ENCODE measurements at regions not wholly inside any gene's neighbourhood (a gene's known extent, or its start where the extent isn't known, plus 50 kb on each side); places are given as distances from the start of the nearest gene placed in this dataset.

DNA sequence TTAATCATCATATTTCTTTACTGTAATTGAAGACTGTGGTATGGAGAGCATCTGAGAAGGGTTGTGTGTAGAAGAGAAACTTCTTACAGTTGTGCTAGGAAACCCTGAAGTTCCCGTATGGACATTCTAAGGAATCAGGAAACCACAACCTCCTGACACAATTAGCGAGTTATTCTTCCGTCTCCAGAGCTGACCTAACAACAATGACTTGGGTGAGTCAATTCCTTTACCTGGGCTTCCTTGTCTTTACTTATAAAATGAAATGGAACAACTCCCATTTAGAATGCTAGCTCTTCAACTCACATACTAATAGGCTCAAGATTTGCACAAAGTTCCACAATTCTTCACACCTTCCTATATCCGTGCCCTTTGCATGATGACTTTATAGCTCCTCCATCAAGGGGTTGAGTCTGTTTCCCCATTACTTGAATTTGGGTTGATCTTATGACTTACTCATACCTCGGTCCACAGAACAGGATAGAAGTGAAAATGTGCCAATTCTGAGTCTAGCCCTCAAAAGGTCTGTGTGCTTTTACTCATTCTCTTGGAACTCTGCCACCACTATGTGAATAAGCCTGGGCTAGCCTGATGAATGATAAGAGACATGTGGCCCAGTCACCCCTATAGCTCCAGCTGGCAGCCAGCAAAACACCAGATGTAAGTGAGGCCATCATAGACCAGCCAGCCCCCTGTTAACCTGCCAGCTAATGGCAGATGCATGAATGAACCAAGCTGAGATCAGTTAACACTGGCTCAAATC is 459.4 kb downstream of the ETNK1 start:
- Histone ChIP-seq H3K4ac (ENCODE audit: low read depth, low read length) (no peak overlapping the region), H3K56ac (ENCODE audit: low read length) (no peak overlapping the region), H3K36me3 (ENCODE audit: control insufficient read depth, insufficient read depth, low read length) (no peaks in the 10 kb centered on the region), H2BK120ac (ENCODE audit: low read depth, low read length) (no peak overlapping the region), H3K4me2 (ENCODE audit: low read length) (no peak overlapping the region), H3K18ac (ENCODE audit: low read length) (no peak overlapping the region), H3K79me1 (ENCODE audit: low read length) (no peaks in the 10 kb centered on the region), H2AK5ac (ENCODE audit: low read length) (no peak overlapping the region), H2BK5ac (ENCODE audit: low read length) (no peak overlapping the region), H2BK15ac (replicated peaks; ENCODE audit: low read depth) (no peak overlapping the region), H3K4me1 (ENCODE audit: control insufficient read depth, low read depth, low read length) (no peaks in the 10 kb centered on the region), H4K8ac (ENCODE audit: low read depth, low read length) (no peak overlapping the region), H3K27ac (ENCODE audit: low read depth, low read length) (no peak overlapping the region), H3K23ac (ENCODE audit: low read length) (no peak overlapping the region), H3K4me3 (ENCODE audit: low read length) (no peak overlapping the region), H3K9ac (ENCODE audit: low read length) (no peak overlapping the region), H4K5ac (ENCODE audit: low read length) (no peak overlapping the region), H3K27me3 (ENCODE audit: insufficient read depth, low read length, poor library complexity) (no peaks in the 10 kb centered on the region), H3K79me2 (ENCODE audit: control insufficient read depth, insufficient read depth, low read length) (no peaks in the 10 kb centered on the region)
- no CpG with 5 or more reads among the region's 5 CpGs for WGBS (ENCODE audit: extremely low coverage, insufficient coverage, low lambda C conversion rate)
- no peak for DNase-seq

DNA sequence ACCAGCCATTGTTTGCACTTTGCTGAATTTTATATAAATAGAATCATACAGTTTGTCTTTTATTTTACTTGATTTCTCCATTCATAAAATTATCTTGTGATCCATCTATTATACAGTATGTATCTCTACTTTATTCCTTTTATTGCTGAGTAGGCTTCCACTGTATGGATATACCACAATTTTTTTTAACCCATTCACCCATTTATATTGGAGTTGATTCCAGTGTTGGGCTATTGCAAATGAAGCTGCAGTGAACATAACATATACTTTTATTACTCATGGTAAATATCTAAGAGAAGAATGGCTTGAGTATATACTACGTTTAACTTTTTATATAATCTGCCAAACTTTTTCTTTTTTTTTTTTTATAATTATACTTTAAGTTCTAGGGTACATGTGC is 463.6 kb downstream of the ETNK1 start:
- Histone ChIP-seq H3K4ac (ENCODE audit: low read depth, low read length) (no peak overlapping the region), H3K36me3 (ENCODE audit: control insufficient read depth, insufficient read depth, low read length) (no peaks in the 10 kb centered on the region), H3K4me2 (ENCODE audit: low read length) (no peak overlapping the region), H2AK5ac (ENCODE audit: low read length) (no peak overlapping the region), H3K23ac (ENCODE audit: low read length) (no peak overlapping the region), H3K79me2 (ENCODE audit: control insufficient read depth, insufficient read depth, low read length) (no peaks in the 10 kb centered on the region), H3K18ac (ENCODE audit: low read length) (no peak overlapping the region), H3K4me3 (ENCODE audit: low read length) (no peak overlapping the region), H3K4me1 (ENCODE audit: control insufficient read depth, low read depth, low read length) (no peaks in the 10 kb centered on the region), H3K27me3 (ENCODE audit: insufficient read depth, low read length, poor library complexity) (no peaks in the 10 kb centered on the region), H3K27ac (ENCODE audit: low read depth, low read length) (no peak overlapping the region), H3K56ac (ENCODE audit: low read length) (no peak overlapping the region), H2BK5ac (ENCODE audit: low read length) (no peak overlapping the region), H2BK120ac (ENCODE audit: low read depth, low read length) (no peak overlapping the region), H4K8ac (ENCODE audit: low read depth, low read length) (no peak overlapping the region), H3K9ac (ENCODE audit: low read length) (no peak overlapping the region), H2BK15ac (replicated peaks; ENCODE audit: low read depth) (no peak overlapping the region), H4K5ac (ENCODE audit: low read length) (no peak overlapping the region), H3K79me1 (ENCODE audit: low read length) (no peaks in the 10 kb centered on the region)
- no peak for DNase-seq
- WGBS (ENCODE audit: extremely low coverage, insufficient coverage, low lambda C conversion rate), result no CpG with 5 or more reads among the region's 1 CpG

DNA sequence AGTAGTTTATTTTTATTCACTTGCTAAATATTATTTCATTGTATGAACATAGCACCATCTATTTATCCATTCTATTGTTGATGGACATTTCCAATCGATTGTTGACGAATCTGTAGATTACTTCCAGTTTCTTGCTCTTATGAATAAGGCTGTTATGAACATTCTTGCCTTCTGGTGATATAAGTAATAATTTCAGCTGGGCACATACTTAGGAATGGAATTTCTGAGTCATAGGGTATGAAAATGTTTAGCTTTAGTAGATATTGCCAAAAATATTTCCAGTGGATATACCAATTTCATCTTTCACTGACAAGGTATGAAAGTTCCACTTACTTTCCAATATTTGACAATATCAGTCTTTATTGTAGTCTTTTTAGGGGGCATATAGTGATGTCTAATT is 468.5 kb downstream of the ETNK1 start:
- Histone ChIP-seq H4K8ac (ENCODE audit: low read depth, low read length) (no peak overlapping the region), H3K36me3 (ENCODE audit: control insufficient read depth, insufficient read depth, low read length) (no peaks in the 10 kb centered on the region), H3K56ac (ENCODE audit: low read length) (no peak overlapping the region), H3K79me2 (ENCODE audit: control insufficient read depth, insufficient read depth, low read length) (no peaks in the 10 kb centered on the region), H3K27me3 (ENCODE audit: insufficient read depth, low read length, poor library complexity) (no peaks in the 10 kb centered on the region), H3K4me3 (ENCODE audit: low read length) (no peak overlapping the region), H2AK5ac (ENCODE audit: low read length) (no peak overlapping the region), H3K4me1 (ENCODE audit: control insufficient read depth, low read depth, low read length) (no peaks in the 10 kb centered on the region), H2BK15ac (replicated peaks; ENCODE audit: low read depth) (no peak overlapping the region), H2BK5ac (ENCODE audit: low read length) (no peak overlapping the region), H4K5ac (ENCODE audit: low read length) (no peak overlapping the region), H3K79me1 (ENCODE audit: low read length) (no peaks in the 10 kb centered on the region), H3K23ac (ENCODE audit: low read length) (no peak overlapping the region), H3K4ac (ENCODE audit: low read depth, low read length) (no peak overlapping the region), H3K27ac (ENCODE audit: low read depth, low read length) (no peak overlapping the region), H3K18ac (ENCODE audit: low read length) (no peak overlapping the region), H2BK120ac (ENCODE audit: low read depth, low read length) (no peak overlapping the region), H3K9ac (ENCODE audit: low read length) (no peak overlapping the region), H3K4me2 (ENCODE audit: low read length) (no peak overlapping the region)
- DNase-seq, result no peak
- no CpG with 5 or more reads among the region's 2 CpGs for WGBS (ENCODE audit: extremely low coverage, insufficient coverage, low lambda C conversion rate)

DNA sequence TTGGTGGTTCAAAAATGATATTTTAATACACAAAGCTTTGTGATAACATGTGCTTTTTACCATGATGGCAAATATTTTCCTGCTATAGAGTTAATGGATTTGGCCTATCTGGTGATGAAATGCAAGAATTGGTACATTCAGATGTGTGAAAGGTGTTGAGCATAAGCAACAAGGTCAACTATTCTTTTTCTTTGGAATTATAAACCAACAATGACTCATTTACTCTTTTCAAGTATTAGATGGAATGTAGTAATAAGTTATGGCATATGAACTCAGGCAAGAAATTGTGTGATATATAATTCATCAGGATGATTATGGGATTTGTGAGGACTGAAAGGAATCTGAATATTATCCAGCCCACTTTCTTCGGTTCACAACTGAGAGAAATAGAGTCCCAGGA is 471.4 kb downstream of the ETNK1 start:
- WGBS (ENCODE audit: extremely low coverage, insufficient coverage, low lambda C conversion rate), result no CpG with 5 or more reads among the region's 1 CpG
- Histone ChIP-seq H3K36me3 (ENCODE audit: control insufficient read depth, insufficient read depth, low read length) (no peaks in the 10 kb centered on the region), H3K79me2 (ENCODE audit: control insufficient read depth, insufficient read depth, low read length) (no peaks in the 10 kb centered on the region)

DNA sequence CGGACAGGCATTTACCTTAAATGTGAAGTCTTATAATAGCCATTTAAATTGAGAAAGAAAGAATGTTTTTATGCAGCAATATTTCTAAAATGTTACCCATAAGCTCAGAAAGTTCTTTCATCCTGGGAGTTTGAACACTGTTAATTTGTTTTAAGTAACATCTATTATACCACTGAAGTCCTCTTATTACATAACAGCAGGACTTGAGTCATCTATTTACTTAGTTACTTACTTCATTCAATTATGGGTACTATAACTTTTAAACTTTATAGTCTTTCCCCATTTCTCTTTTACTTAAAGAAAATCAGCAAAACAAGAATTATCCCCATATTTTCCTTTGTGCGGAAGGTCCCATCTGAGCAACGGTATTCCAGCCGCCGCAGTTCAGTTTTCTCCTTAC is 473.1 kb downstream of the ETNK1 start:
- Histone ChIP-seq H3K18ac (ENCODE audit: low read length) (no peak overlapping the region), H2AK5ac (ENCODE audit: low read length) (no peak overlapping the region), H3K27me3 (ENCODE audit: insufficient read depth, low read length, poor library complexity) (no peaks in the 10 kb centered on the region), H3K9ac (ENCODE audit: low read length) (no peak overlapping the region), H4K8ac (ENCODE audit: low read depth, low read length) (no peak overlapping the region), H3K79me1 (ENCODE audit: low read length) (no peaks in the 10 kb centered on the region), H3K36me3 (ENCODE audit: control insufficient read depth, insufficient read depth, low read length) (no peaks in the 10 kb centered on the region), H2BK5ac (ENCODE audit: low read length) (no peak overlapping the region), H2BK15ac (replicated peaks; ENCODE audit: low read depth) (no peak overlapping the region), H3K27ac (ENCODE audit: low read depth, low read length) (no peak overlapping the region), H4K5ac (ENCODE audit: low read length) (no peak overlapping the region), H3K79me2 (ENCODE audit: control insufficient read depth, insufficient read depth, low read length) (no peaks in the 10 kb centered on the region), H3K56ac (ENCODE audit: low read length) (no peak overlapping the region), H3K4ac (ENCODE audit: low read depth, low read length) (no peak overlapping the region), H3K23ac (ENCODE audit: low read length) (no peak overlapping the region), H3K4me1 (ENCODE audit: control insufficient read depth, low read depth, low read length) (no peaks in the 10 kb centered on the region), H3K4me2 (ENCODE audit: low read length) (no peak overlapping the region), H2BK120ac (ENCODE audit: low read depth, low read length) (no peak overlapping the region), H3K4me3 (ENCODE audit: low read length) (no peak overlapping the region)
- no CpG with 5 or more reads among the region's 5 CpGs for WGBS (ENCODE audit: extremely low coverage, insufficient coverage, low lambda C conversion rate)
- DNase-seq, result no peak

More for the DNA sequence above, 471.4 kb downstream of the ETNK1 start:
- Histone ChIP-seq H3K27ac (ENCODE audit: low read depth, low read length) (no peak overlapping the region), H3K18ac (ENCODE audit: low read length) (no peak overlapping the region), H3K79me1 (ENCODE audit: low read length) (no peaks in the 10 kb centered on the region), H4K5ac (ENCODE audit: low read length) (no peak overlapping the region), H3K9ac (ENCODE audit: low read length) (no peak overlapping the region), H4K8ac (ENCODE audit: low read depth, low read length) (no peak overlapping the region), H3K4me1 (ENCODE audit: control insufficient read depth, low read depth, low read length) (no peaks in the 10 kb centered on the region), H3K4ac (ENCODE audit: low read depth, low read length) (no peak overlapping the region), H3K23ac (ENCODE audit: low read length) (no peak overlapping the region), H3K4me2 (ENCODE audit: low read length) (no peak overlapping the region), H3K56ac (ENCODE audit: low read length) (no peak overlapping the region), H2BK120ac (ENCODE audit: low read depth, low read length) (no peak overlapping the region), H3K27me3 (ENCODE audit: insufficient read depth, low read length, poor library complexity) (no peaks in the 10 kb centered on the region), H2BK15ac (replicated peaks; ENCODE audit: low read depth) (no peak overlapping the region), H3K4me3 (ENCODE audit: low read length) (no peak overlapping the region), H2BK5ac (ENCODE audit: low read length) (no peak overlapping the region), H2AK5ac (ENCODE audit: low read length) (no peak overlapping the region)
- DNase-seq, result no peak

DNA sequence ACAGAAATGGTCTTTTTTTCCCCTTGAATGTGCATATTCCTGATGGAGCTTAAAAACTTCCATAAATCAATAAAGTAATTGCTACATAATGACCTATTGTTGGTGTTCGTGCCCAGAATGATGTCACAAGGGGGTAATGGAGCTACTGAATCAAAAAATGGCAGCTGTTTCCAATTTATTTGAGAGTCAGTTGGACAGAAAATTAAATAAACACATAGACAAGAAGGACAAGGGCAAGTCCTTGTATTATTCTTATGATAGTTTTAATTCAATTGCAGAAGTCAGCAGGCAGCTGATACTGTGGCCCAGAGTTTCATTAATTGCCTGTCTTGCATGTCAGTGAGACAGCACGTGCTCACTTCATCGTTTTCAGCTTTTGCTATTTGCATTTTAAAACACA is 473.5 kb downstream of the ETNK1 start:
- H3K27ac ChIP-seq (ENCODE audit: low read depth, low read length), result no peak overlapping the region
- no peak overlapping the region for H3K4me3 ChIP-seq (ENCODE audit: low read length)
- H3K27me3 ChIP-seq (ENCODE audit: insufficient read depth, low read length, poor library complexity), result no peaks in the 10 kb centered on the region
- no peak overlapping the region for H2BK5ac ChIP-seq (ENCODE audit: low read length)
- WGBS (ENCODE audit: extremely low coverage, insufficient coverage, low lambda C conversion rate), result no CpG with 5 or more reads among the region's 3 CpGs
- no peak overlapping the region for H4K8ac ChIP-seq (ENCODE audit: low read depth, low read length)
- no peak overlapping the region for H3K4me2 ChIP-seq (ENCODE audit: low read length)
- H3K79me2 ChIP-seq (ENCODE audit: control insufficient read depth, insufficient read depth, low read length), result no peaks in the 10 kb centered on the region
- no peak overlapping the region for H2BK120ac ChIP-seq (ENCODE audit: low read depth, low read length)
- no peaks in the 10 kb centered on the region for H3K4me1 ChIP-seq (ENCODE audit: control insufficient read depth, low read depth, low read length)
- no peak overlapping the region for H4K5ac ChIP-seq (ENCODE audit: low read length)
- no peaks in the 10 kb centered on the region for H3K36me3 ChIP-seq (ENCODE audit: control insufficient read depth, insufficient read depth, low read length)
- no peak overlapping the region for H3K4ac ChIP-seq (ENCODE audit: low read depth, low read length)
- DNase-seq, result no peak
- no peaks in the 10 kb centered on the region for H3K79me1 ChIP-seq (ENCODE audit: low read length)
- H3K9ac ChIP-seq (ENCODE audit: low read length), result no peak overlapping the region
- no peak overlapping the region for H3K56ac ChIP-seq (ENCODE audit: low read length)
- no peak overlapping the region for H2BK15ac ChIP-seq (replicated peaks; ENCODE audit: low read depth)
- no peak overlapping the region for H2AK5ac ChIP-seq (ENCODE audit: low read length)
- no peak overlapping the region for H3K18ac ChIP-seq (ENCODE audit: low read length)
- H3K23ac ChIP-seq (ENCODE audit: low read length), result no peak overlapping the region

Data from mesendoderm (in vitro differentiated cells).